ENCODE measurements at regions not wholly inside any gene's neighbourhood (a gene's known extent, or its start where the extent isn't known, plus 50 kb on each side); places are given as distances from the start of the nearest gene placed in this dataset.

- no peak for TF ChIP-seq CTCF (IDR thresholded peaks at IDR 0.05; ENCODE audit: insufficient read depth, low read depth, low read length)
- no peak for TF ChIP-seq EZH2 (IDR thresholded peaks at IDR 0.05; ENCODE audit: insufficient read depth, low read length)
Observed at GRCh38 chr6:14726816-14727493, 518.9 kb upstream of the JARID2 start.
